Coronary artery (tissue), 2 donors: ENCODE measurements at regions not wholly inside any gene's neighbourhood (a gene's known extent, or its start where the extent isn't known, plus 50 kb on each side); places are given as distances from the start of the nearest gene placed in this dataset.

ENCODE experiments used
- DNase-seq: peaks from one replicate; pipeline ENCODE4 v3.0.0-alpha.2; 2017; ENCODE audit warnings: low spot score
- H3K27ac ChIP-seq, 2 donors: fragments of 200-600 bp; sonication (generic); one replicate each; pipeline ENCODE4 v1.5.1; 2016 to 2019
- H3K4me3 ChIP-seq: fragments of 200-600 bp; sonication (generic); 2 replicates; pipeline ENCODE4 v1.5.1; 2016; ENCODE audit warnings: mild to moderate bottlenecking, moderate library complexity
- CTCF ChIP-seq: fragments of 200-600 bp; sonication (generic); IDR thresholded peaks from one replicate; pipeline ENCODE4 v1.5.1; 2019; ENCODE audit warnings: antibody characterized with exemption

- DNase-seq: no peak
- Histone ChIP-seq H3K4me3 (no peak overlapping the region), H3K27ac (no peak overlapping the region)
- no peak for TF ChIP-seq CTCF
Measured at GRCh38 chr5:125461641-125462072, 715.2 kb upstream of the ZNF608 start.

GRCh38 chr5:125463466-125464092, 717.1 kb upstream of the ZNF608 start:
- Histone ChIP-seq H3K27ac (no peak overlapping the region), H3K4me3 (no peak overlapping the region)
- TF ChIP-seq CTCF: no peak
- no peak for DNase-seq

GRCh38 chr5:125464847-125465432, 718.5 kb upstream of the ZNF608 start:
- Histone ChIP-seq H3K27ac (no peak overlapping the region), H3K4me3 (no peak overlapping the region)
- no peak for TF ChIP-seq CTCF
- no peak for DNase-seq

GRCh38 chr5:125465703-125466102, 719.3 kb upstream of the ZNF608 start:
- no peak for DNase-seq
- Histone ChIP-seq H3K27ac (no peak overlapping the region), H3K4me3 (no peak overlapping the region)
- no peak for TF ChIP-seq CTCF

GRCh38 chr5:125467222-125467621, 720.8 kb upstream of the ZNF608 start:
- H3K4me3 ChIP-seq: no peak overlapping the region
- no peak for TF ChIP-seq CTCF
- no peak overlapping the region for H3K27ac ChIP-seq
- no peak for DNase-seq

GRCh38 chr5:125470280-125470902, 724.0 kb upstream of the ZNF608 start:
- no peak overlapping the region for H3K4me3 ChIP-seq
- no peak for DNase-seq
- H3K27ac ChIP-seq: no peak overlapping the region
- no peak for TF ChIP-seq CTCF
